ENCODE measurements at regions not wholly inside any gene's neighbourhood (a gene's known extent, or its start where the extent isn't known, plus 50 kb on each side); places are given as distances from the start of the nearest gene placed in this dataset.
A peak's percentile ranks its signal among the peaks of the same experiment; 100 is the strongest.

DNA sequence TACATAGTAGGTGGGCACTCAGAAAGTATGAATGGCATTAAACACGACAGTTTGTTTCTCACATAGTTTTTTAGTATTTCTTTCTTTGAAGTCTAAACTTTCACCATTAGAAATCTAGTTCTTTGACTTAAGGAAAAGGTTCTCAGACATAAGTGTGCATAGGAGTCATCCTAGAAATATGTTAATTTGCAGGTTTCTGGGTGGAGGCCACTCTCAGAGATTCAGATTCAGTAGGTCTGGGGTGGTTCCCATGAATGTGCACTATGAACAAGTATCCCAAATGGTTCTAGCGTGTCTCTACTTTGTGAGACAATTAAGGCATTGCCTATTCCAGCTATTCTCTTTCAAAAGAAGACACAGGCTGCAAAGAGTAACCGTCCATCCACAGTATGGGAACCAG is 119.3 kb downstream of the NGF start:
- TF ChIP-seq, protein P1, sequence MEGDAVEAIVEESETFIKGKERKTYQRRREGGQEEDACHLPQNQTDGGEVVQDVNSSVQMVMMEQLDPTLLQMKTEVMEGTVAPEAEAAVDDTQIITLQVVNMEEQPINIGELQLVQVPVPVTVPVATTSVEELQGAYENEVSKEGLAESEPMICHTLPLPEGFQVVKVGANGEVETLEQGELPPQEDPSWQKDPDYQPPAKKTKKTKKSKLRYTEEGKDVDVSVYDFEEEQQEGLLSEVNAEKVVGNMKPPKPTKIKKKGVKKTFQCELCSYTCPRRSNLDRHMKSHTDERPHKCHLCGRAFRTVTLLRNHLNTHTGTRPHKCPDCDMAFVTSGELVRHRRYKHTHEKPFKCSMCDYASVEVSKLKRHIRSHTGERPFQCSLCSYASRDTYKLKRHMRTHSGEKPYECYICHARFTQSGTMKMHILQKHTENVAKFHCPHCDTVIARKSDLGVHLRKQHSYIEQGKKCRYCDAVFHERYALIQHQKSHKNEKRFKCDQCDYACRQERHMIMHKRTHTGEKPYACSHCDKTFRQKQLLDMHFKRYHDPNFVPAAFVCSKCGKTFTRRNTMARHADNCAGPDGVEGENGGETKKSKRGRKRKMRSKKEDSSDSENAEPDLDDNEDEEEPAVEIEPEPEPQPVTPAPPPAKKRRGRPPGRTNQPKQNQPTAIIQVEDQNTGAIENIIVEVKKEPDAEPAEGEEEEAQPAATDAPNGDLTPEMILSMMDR (IDR thresholded peaks at IDR 0.05; ENCODE audit: unreplicated experiment) = no peak

DNA sequence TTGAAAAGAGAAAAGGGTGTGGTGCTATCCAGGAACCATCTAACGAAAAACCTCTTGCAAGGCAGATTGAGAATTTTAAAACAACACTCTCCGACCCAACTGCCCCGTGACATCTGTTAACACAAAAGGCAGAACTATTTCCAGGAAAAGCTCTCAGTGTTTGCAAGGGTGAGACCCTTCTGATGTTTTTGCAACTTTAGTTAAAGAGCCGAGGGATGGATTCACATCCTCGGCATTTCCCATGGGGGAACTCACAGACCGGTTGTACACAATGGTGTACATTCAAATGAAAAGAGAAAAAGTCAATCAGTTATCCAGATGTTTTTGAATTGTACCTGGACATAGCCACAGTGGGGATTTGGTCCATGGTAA is 120.0 kb downstream of the NGF start:
- no peaks in the 10 kb centered on the region for H3K9me3 Mint-ChIP-seq
- no peak overlapping the region for H3K4me3 Mint-ChIP-seq
- no peaks in the 10 kb centered on the region for H3K36me3 Mint-ChIP-seq
- no peaks in the 10 kb centered on the region for H3K4me1 Mint-ChIP-seq
- no peaks in the 10 kb centered on the region for H3K27me3 Mint-ChIP-seq (ENCODE audit: low read depth)
- TF ChIP-seq, protein P1 (IDR thresholded peaks at IDR 0.05; ENCODE audit: unreplicated experiment) = no peak
- H3K27ac Mint-ChIP-seq = no peak overlapping the region
- no peak for DNase-seq (ENCODE audit: low spot score in 2 of 2, unreplicated experiment in 2 of 2)

More for the DNA sequence above, 119.3 kb downstream of the NGF start:
- no peaks in the 10 kb centered on the region for H3K36me3 Mint-ChIP-seq
- no peak overlapping the region for H3K27ac Mint-ChIP-seq
- H3K9me3 Mint-ChIP-seq = no peaks in the 10 kb centered on the region
- no peak overlapping the region for H3K4me3 Mint-ChIP-seq
- peaks cover 3% of the 10 kb centered on the region for H3K4me1 Mint-ChIP-seq
- no peaks in the 10 kb centered on the region for H3K27me3 Mint-ChIP-seq (ENCODE audit: low read depth)
- DNase-seq (ENCODE audit: low spot score in 2 of 2, unreplicated experiment in 2 of 2) = no peak

DNA sequence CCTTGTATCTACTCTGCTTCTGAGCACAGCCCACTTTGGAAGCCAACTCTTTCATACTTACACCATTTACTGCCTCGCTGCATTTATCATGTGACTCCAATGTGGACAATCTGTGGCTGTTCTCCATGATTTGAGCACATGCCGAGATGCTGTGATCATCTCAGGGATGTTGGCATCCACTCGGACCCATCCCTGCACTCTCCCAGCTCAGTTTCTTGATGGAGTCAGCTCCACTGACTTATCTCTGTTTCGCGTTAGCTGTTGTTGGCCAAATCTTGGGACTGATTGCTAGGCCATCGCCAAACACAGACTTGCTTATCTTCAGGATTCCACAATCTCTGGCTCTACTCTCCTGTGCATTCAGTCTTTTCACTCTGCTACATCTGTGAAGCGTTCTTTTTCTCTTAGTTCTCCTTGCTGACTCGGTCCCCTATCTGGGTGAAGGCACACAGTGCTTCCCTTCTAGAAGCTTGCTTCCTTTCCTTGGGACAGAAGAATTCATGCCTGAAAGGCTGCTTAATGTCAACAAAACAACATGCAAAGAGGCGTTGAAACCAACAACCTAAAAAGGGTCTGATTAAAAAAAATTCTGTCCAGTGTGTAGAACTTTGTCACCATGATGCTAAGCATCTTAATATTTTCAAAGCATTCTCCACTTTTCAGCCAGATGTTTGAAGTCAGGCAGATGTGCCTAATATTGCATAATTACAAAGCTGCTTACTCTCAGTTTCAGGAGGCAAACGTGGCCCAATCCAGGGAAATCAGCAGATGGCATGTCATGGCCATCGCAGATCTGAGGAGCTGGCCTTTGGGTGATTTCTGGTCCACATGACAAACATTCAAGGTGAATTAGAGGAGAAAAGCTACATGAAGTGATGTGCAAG is 120.7 kb downstream of the NGF start:
- peak overlapping the region; percentile 4 for H3K27ac Mint-ChIP-seq
- DNase-seq (ENCODE audit: low spot score in 2 of 2, unreplicated experiment in 2 of 2) = no peak
- H3K9me3 Mint-ChIP-seq = no peaks in the 10 kb centered on the region
- TF ChIP-seq, protein P1 (IDR thresholded peaks at IDR 0.05; ENCODE audit: unreplicated experiment) = no peak
- no peak overlapping the region for H3K4me3 Mint-ChIP-seq
- no peaks in the 10 kb centered on the region for H3K27me3 Mint-ChIP-seq (ENCODE audit: low read depth)
- H3K36me3 Mint-ChIP-seq = no peaks in the 10 kb centered on the region
- no peaks in the 10 kb centered on the region for H3K4me1 Mint-ChIP-seq

DNA sequence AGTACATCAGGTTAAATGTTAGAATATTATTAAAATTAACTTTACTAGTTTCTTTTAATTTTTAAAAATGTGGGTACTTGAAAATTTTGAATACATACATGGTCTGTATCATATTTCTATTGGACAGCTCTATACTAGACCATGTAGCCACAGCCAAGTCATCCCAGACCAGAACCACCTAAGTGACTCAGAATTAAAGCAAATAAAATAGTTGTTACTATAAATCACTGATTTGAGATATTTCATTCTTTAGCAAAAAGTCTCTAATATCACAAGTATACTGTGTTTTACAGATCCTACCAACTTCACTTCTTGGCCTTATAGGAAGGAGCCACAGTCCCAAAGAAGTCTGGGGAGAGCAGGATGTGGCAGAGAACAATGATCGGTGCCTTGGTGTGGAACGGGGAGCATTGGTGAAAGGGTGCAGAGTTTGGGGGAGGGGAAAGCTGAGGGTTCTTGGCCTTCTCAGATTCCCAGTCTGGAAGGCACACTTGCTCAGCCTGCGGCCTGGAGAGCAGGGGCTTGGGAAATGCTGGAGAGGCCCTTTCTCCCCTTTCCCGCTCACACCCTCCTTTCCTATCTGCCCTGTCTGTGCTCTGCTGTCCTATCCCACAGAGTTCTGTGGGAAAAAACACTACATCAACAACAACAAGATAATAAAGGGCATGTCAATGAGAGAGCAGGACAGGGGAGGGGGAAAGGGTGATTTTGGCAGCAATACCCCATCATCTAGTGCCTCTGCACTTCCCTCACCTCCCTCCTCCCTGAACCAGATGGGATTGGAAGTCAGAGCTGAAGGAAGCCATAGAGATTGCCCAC is 122.1 kb downstream of the NGF start:
- no peak for DNase-seq (ENCODE audit: low spot score in 2 of 2, unreplicated experiment in 2 of 2)
- no peaks in the 10 kb centered on the region for H3K36me3 Mint-ChIP-seq
- H3K9me3 Mint-ChIP-seq = no peaks in the 10 kb centered on the region
- TF ChIP-seq, protein P1 (IDR thresholded peaks at IDR 0.05; ENCODE audit: unreplicated experiment) = no peak
- H3K4me1 Mint-ChIP-seq = no peaks in the 10 kb centered on the region
- H3K27ac Mint-ChIP-seq = no peak overlapping the region
- H3K4me3 Mint-ChIP-seq = no peak overlapping the region
- H3K27me3 Mint-ChIP-seq (ENCODE audit: low read depth) = no peaks in the 10 kb centered on the region

DNA sequence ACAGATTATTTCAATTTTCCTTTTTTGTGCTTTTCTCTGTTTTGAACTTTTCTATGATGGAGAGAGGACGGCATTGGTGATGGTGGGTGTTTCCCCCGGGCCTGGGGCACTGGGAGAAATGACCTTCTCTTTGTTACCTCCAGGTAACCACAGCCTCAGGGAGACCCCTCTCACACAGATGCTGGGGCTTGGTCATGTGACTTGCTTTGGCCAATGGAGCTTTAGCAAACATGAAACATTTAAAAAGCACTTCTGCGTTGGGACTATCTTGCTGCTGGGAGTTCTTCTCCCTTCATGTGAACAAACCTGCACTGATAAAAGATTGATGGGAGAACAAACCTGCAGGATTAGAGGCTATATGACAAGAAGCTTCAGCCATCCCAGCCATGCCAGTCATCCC is 122.9 kb downstream of the NGF start:
- Mint-ChIP-seq H3K4me3 (no peak overlapping the region), H3K36me3 (no peaks in the 10 kb centered on the region), H3K27me3 (ENCODE audit: low read depth) (no peaks in the 10 kb centered on the region), H3K4me1 (no peaks in the 10 kb centered on the region), H3K27ac (no peak overlapping the region), H3K9me3 (no peaks in the 10 kb centered on the region)
- DNase-seq (ENCODE audit: low spot score in 2 of 2, unreplicated experiment in 2 of 2) = no peak
- TF ChIP-seq, protein P1 (IDR thresholded peaks at IDR 0.05; ENCODE audit: unreplicated experiment) = no peak
